Stimulated activated CD4-positive, alpha-beta T cell treated with anti-CD3 and anti-CD28 coated beads, TNF-alpha, amount 100 ng/mL, for 4 hours (primary cell): ENCODE measurements at regions not wholly inside any gene's neighbourhood (a gene's known extent, or its start where the extent isn't known, plus 50 kb on each side); places are given as distances from the start of the nearest gene placed in this dataset.
"Not testable (repeated sequence)": the region's sequence is repeated elsewhere in the genome, so short reads cannot be mapped to it uniquely, and the experiment has no call there.

Experiments
- DNase-seq, 3 experiments: peaks; one replicate each; pipeline ENCODE4 v3.0.0-alpha.2; 2020; ENCODE audit warnings: low read depth in 3 of 3

DNA sequence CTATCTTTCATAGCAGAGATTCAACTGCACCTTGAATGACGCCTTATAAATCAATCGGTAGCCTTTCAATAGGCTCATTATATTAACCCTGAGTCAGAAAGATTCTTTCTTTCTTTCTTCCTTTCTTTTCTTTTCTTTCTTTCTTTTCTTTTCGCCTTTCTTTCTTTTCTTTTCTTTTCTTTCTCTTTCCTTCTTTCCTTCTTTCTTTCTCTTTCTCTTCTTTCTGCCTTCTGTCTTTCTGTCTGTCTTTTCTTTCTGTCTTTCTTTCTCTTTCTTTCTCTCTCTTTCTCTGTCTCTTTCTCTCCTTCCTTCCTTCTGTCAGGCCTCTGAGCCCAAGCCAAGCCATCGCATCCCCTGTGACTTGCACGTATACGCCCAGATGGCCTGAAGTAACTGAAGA lies 86.0 kb upstream of the CLINT1 start:
- DNase-seq, result no peak

DNA sequence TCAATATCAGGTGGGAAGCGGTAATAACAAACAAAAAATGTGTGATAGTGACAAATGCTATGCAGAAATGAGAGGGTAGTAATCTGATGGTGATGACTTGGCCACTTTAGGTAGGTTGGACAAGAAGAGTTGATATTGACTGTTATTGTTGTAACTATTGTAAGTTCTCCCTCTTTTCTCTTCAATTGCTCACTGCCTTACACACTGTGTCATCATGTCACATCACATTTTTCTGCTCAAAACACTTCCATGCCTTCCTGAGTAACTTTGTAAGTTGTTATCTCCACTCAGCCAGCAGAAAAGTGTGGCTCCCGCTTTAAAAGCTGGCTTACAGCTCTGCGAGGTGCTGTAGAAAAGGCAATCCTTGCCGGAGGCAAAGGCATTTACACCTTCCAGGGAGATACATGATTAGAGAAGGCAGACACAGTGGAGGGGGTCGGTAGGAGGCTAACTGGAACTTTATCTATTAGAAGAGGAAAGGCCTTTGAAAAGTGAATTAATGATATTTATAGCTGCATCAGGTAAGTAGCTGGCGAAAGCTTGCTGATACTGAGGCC lies 85.2 kb upstream of the CLINT1 start:
- DNase-seq, result no peak

GRCh38 chr5:157942595-157942994 lies 83.7 kb upstream of the CLINT1 start:
- DNase-seq, result no peak

GRCh38 chr5:157941616-157942015 lies 82.7 kb upstream of the CLINT1 start:
- DNase-seq, result no peak

- not testable (repeated sequence) for DNase-seq
These were observed 79.2 kb upstream of the CLINT1 start for GRCh38 chr5:157938101-157938500.

DNA sequence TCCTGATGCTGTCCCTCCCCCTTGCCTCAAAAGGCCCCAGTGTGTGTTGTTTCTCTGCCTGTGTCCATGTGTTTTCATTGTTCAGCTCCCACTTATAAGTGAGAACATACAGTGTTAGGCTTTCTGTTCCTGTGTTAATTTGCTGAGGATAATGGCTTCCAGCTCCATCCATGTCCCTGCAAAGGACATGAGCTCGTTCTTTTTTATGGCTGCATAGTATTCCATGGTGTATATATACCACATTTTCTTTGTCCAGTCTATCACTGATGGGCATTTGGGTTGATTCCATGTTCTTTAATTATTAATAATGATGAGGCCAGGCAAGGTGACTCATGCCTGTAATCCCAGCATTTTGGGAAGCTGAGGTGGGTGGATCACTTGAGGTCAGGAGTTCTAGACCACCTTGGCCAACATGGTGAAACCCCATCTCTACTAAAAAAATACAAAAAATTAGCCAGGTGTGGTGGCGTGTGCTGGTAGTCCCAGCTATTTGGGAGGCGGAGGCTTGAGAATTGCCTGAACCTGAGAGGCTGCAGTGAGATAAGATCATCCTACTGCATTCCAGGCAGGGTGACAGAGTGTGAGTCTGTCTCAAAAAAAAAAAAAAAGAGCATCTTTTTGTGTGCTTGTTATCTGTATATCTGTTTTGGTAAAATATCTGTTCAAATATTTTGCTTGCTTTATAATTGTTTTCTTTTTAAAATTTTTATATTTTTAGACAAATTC lies 78.0 kb upstream of the CLINT1 start:
- DNase-seq, result not testable (repeated sequence)

- DNase-seq, result no peak
These were observed 75.7 kb upstream of the CLINT1 start for GRCh38 chr5:157934600-157934999.

DNA sequence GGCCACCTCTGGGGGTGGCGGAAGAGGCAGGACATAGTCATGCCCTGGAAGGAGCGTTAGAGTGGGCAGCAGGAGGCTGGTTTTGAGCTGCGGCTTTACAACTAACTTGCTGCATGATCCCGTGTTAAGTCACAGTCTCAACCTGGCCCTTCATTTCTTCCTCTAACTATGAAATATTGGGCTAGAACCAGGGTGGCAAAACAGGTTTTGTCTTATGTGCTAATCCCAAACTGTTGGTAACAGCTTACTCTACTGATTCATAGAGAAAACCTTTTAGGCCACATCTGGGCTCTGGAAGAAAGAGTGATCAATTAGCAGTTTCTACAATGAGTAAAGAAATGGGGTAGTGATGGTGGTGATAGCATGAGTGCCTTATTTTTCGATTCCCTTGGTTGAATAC lies 74.1 kb upstream of the CLINT1 start:
- DNase-seq, result no peak

- no peak for DNase-seq
These were observed 71.8 kb upstream of the CLINT1 start for GRCh38 chr5:157930710-157931109.

DNA sequence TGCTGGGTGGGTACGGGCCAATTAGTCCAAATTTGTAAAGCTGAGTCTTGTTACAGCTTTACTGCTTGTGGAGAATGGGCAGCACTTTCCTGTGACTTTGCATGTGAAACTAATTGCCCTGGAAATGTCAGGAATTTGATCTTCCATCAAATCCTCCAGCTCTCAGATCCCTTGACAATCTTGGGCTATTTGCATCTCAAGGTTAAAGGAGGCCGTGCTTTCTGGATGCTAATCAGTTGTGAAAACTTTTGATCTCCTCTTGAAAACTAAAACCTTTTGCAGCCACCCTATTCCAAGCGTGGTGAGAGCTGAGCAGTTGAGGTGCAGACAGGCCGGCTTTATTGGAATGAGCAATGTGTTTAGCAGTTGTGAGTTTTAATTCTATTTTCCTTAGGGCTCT lies 68.0 kb upstream of the CLINT1 start:
- no peak for DNase-seq

DNA sequence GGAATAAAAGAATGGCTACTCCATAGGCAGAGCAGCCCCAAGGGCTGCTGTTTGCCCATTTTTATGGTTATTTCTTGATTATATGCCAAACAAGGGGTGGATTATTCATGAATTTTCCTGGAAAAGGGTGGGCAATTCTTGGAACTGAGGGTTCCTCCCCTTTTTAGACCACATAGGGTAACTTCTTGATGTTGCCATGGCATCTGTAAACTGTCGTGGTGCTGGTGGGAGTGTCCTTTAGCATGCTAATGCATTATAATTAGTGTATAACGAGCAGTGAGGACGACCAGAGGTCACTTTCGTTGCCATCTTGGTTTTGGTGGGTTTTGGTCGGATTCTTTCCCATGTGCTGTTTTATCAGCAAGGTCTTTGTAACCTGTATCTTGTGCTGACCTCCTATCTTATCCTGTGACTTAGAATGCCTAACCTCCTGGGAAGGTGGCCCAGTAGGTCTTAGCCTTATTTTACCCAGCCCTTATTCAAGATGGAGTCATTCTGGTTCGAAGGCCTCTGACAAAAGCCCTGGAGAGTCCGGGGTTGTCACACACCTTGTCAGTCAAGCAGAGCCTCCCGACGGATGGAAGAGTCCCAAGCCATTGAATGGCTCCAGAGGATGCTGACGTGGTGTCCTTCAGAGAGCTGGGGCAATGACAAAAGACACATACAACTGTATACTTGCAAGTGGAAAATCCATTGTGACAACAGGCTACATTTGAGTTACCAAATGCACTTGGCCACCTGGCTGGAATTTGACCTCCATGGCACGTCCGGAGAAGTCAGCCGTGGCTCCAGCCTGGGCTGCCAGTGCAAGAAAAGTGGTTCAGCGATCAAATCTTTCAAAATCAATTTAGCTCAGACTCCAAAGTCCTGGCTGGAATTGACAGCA lies 67.1 kb upstream of the CLINT1 start:
- DNase-seq, result no peak

GRCh38 chr5:157924931-157925729 lies 66.2 kb upstream of the CLINT1 start:
- DNase-seq, result no peak

- no peak for DNase-seq
These were observed 65.5 kb upstream of the CLINT1 start for GRCh38 chr5:157924490-157924889.

GRCh38 chr5:157923765-157924164 lies 64.8 kb upstream of the CLINT1 start:
- no peak for DNase-seq

DNA sequence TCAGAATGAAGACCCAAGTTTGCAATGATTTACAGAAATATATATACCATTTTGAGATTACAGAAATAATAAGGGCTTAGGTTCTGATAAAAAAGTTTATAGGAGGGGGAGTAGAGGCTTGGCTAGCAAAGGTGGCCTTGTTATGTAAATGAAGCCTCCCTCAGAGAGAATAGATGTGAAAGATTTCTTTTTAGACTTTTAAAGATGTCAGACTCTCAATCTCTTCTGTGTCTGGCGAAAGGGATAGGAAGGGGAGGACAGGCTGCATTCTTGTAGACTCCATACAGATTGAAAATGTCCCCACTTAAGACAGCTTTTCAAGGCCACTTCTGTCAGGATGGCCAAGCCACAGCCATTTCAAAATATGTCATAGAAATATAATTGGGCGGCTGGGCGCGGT lies 63.1 kb upstream of the CLINT1 start:
- no peak for DNase-seq

DNA sequence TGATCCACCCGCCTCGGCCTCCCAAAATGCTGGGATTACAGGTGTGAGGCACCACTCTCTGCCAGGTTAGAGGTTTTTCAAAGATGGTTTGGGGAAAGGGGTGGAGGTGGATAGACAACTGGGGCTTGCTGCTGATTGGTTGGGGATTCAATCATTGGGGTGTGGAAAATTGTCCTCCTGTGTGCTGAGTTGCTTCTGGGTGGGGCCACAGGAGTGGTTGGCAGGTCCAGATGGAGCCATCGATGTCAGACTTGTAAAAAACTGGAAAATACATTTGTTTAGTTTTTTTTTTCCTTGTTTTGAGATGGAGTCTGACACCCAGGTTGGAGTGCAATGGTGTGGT lies 61.9 kb upstream of the CLINT1 start:
- DNase-seq, result no peak

DNA sequence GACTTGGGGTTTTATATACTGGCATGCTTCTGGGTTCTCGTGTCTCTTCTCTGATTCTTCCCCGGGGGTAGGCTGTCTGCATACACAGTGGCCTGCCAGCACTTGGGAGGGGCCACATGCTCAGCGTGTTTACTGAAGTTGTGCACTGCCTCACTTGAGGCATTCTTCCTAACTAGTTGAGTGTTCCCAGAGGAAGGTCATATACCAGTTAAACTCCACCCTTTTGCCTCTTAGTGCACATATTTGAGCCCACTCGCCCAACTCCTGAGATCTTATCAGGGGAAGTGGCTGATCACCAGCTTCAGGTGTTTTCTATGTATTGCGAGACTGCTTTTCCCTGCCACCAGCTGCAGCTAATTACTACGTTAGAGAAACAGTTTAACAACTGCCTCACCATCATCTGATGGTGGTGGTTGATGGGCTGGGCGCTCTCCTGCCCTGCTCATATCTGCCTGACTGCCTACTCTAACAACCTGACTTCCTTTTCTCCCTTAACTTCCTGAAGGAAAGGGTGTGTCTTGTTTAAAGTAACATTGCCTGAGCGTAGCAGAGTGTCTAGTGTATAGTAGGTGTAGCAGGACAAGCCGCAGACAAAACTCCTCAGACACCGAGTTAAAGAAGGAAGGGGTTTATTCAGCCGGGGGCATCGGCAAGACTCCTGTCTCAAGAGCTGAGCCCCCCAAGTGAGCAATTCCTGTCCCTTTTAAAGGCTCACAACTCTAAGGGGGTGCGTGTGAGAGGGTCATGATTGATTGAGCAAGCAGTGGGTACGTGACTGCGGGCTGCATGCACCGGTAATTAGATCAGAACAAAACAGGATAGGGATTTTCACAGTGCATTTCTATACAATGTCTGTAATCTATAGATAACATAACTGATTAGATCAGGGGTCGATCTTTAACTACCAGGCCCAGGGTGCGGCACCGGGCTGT lies 60.1 kb upstream of the CLINT1 start:
- DNase-seq, result no peak

DNA sequence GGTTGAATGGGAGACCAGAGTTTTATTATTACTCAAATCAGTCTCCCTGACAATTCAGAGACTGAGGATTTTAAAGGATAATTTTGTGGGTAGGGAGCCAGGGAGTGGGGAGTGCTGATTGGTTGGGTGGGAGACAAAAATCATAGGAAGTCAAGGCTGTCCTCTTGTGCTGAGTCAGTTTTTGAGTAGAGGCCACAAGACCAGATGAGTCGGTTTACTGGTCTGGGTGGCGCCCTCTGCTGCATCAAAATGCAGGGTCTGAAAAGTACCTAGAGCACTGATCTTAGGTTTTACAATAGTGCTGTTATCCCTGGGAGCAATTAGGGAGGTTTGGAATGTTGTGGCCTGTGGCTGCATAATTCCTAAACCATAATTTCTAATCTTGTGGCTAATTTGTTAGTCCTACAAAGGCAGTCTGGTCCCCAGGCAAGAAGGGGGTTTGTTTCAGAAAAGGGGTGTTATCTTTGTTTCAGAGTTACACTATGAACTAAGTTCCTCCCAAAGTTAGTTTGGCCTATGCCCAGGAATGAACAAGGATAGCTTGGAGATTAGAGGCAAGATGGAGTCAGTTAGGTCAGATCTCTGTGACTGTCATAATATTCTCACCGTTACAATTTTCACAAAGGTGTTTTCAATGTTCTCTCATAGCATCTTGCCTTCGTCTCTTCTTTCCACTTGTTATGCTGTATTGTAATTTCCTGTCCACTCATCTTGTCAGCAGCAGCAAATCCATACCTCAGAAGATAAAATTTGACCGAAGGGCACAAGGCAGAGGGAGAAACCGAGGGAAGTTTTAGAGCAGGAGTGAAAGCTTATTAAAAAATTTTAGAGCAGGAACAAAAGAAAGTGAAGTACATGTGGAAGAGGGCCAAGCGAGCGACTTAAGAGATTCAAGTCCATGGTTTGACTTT lies 59.2 kb upstream of the CLINT1 start:
- DNase-seq, result peak; percentile 28 to 35 (median 33)

DNA sequence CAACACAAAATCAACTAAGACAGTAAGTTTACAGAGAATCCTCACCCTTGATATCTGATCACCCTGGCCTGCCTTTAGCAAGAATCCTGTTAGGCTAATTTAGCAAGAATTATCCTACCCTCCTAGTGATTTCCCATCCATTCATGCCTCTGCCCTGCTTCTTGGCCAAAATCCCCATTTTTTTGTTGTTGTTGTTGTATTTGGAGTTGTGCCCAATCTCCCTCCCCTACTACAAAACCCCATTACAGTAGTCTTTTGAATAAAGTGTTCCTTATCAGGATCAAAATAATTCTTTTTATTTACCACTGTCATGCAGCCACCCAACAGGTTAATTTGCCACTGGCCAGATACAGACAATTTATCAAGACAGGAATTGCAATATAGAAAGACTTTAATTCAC lies 58.5 kb upstream of the CLINT1 start:
- DNase-seq, result no peak

- no peak for DNase-seq
These were observed 56.7 kb upstream of the CLINT1 start for GRCh38 chr5:157915638-157916037.
